Lung (tissue), 11 donors: ENCODE measurements at regions not wholly inside any gene's neighbourhood (a gene's known extent, or its start where the extent isn't known, plus 50 kb on each side); places are given as distances from the start of the nearest gene placed in this dataset.

ENCODE experiments used
- ATAC-seq: fragments of 200-7000 bp; cut with Tn5 transposase; one replicate; pipeline ENCODE4 v1.9.1; 2020; ENCODE audit warnings: moderate number of reproducible peaks; ENCODE audit not compliant: insufficient read depth, low FRiP score
- DNase-seq, 3 donors: peaks; one replicate each; pipeline ENCODE4 v3.0.0-alpha.2; 2013 to 2017
- H3K27ac ChIP-seq, 2 donors: one replicate each; pipeline ENCODE4 v1.5.1; 2013; ENCODE audit warnings: mild to moderate bottlenecking in 2 of 2, moderate library complexity in 2 of 2, control low read depth in 1 of 2, inconsistent platforms in 1 of 2, low read depth in 1 of 2, low read length in 1 of 2
- H3K27me3 ChIP-seq, 3 donors: one replicate each; pipeline ENCODE4 v1.5.1; 2013; ENCODE audit warnings: low read length in 2 of 3; ENCODE audit not compliant: control insufficient read depth in 3 of 3, insufficient read depth in 3 of 3
- H3K36me3 ChIP-seq, 4 donors: one replicate each; pipeline ENCODE4 v1.5.1; 2013; ENCODE audit warnings: low read length in 4 of 4, mild to moderate bottlenecking in 1 of 4, moderate library complexity in 1 of 4; ENCODE audit not compliant: control insufficient read depth in 4 of 4, insufficient read depth in 4 of 4
- H3K4me1 ChIP-seq, 5 donors: one replicate each; pipeline ENCODE4 v1.5.1; 2013; ENCODE audit warnings: low read length in 5 of 5, mild to moderate bottlenecking in 2 of 5, moderate library complexity in 1 of 5; ENCODE audit not compliant: control insufficient read depth in 5 of 5, insufficient read depth in 5 of 5
- H3K4me3 ChIP-seq: one replicate; pipeline ENCODE4 v1.5.1; 2013; ENCODE audit warnings: mild to moderate bottlenecking, control low read depth, moderate library complexity
- H3K9ac ChIP-seq, 2 donors: one replicate each; pipeline ENCODE4 v1.5.1; 2013; ENCODE audit warnings: low read length in 2 of 2, control low read depth in 1 of 2; ENCODE audit not compliant: insufficient read depth in 1 of 2
- H3K9me3 ChIP-seq, 4 donors: one replicate each; pipeline ENCODE4 v1.5.1; 2013; ENCODE audit warnings: low read length in 3 of 4, mild to moderate bottlenecking in 1 of 4, moderate library complexity in 1 of 4; ENCODE audit not compliant: control insufficient read depth in 4 of 4, insufficient read depth in 3 of 4
- CTCF ChIP-seq: IDR thresholded peaks from 2 replicates; pipeline ENCODE4 v1.5.1; 2012; ENCODE audit warnings: mild to moderate bottlenecking; ENCODE audit errors: control extremely low read depth, extremely low read depth
- WGBS, 2 donors: extraction: QIAGEN DNeasy Blood & Tissue Kit; methylation state at CpG; one replicate each; pipeline ENCODE4 v1.1.7; 2013; 5-methylcytosine and 5-hydroxymethylcytosine counted together
- donor health status: control.
- donor health status: control.
- donor health status: Bipolar disorder and iron deficiency.
- donor health status: healthy.
- donor health status: DM: yes; HTN: yes; CAD: no.

- ATAC-seq = no peak
- DNase-seq = peak in 1 of 3 donors; percentile 15
- Histone ChIP-seq H3K27ac (no peak overlapping the region), H3K36me3 (no peaks in the 10 kb centered on the region), H3K9me3 (peaks cover 0 to 2% (median 0%) of the 10 kb centered on the region in 4 donors), H3K4me1 (peaks cover 0 to 2% (median 0%) of the 10 kb centered on the region in 5 donors), H3K9ac (no peak overlapping the region), H3K4me3 (no peak overlapping the region), H3K27me3 (no peaks in the 10 kb centered on the region)
- TF ChIP-seq CTCF = no peak
- 63% methylated on average over 5 of the region's 5 CpGs for WGBS, 2 donors
These were observed 252.4 kb upstream of the GHITM start for GRCh38 chr10:83886871-83887270.

GRCh38 chr10:83892737-83893136 is 246.6 kb upstream of the GHITM start:
- WGBS, 2 donors = 87 to 89% methylated on average over 6 of the region's 6 CpGs
- ATAC-seq (no peak), DNase-seq (no peak)

GRCh38 chr10:83896219-83896618 is 243.1 kb upstream of the GHITM start:
- no peak for ATAC-seq
- Histone ChIP-seq H3K9me3 (no peaks in the 10 kb centered on the region), H3K27me3 (no peaks in the 10 kb centered on the region)

More at GRCh38 chr10:83892737-83893136, 246.6 kb upstream of the GHITM start:
- H3K9me3 ChIP-seq = peaks cover 0 to 2% (median 0%) of the 10 kb centered on the region in 4 donors
- H3K4me1 ChIP-seq = no peaks in the 10 kb centered on the region
- H3K27me3 ChIP-seq = no peaks in the 10 kb centered on the region
- no peak overlapping the region for H3K9ac ChIP-seq
- no peaks in the 10 kb centered on the region for H3K36me3 ChIP-seq
- no peak overlapping the region for H3K27ac ChIP-seq
- TF ChIP-seq CTCF = no peak
- H3K4me3 ChIP-seq = no peak overlapping the region

More at GRCh38 chr10:83896219-83896618, 243.1 kb upstream of the GHITM start:
- WGBS, 2 donors = 91 to 92% methylated on average over 6 of the region's 6 CpGs
- no peak for TF ChIP-seq CTCF
- Histone ChIP-seq H3K27ac (no peak overlapping the region), H3K36me3 (no peaks in the 10 kb centered on the region), H3K4me3 (no peak overlapping the region), H3K9ac (no peak overlapping the region), H3K4me1 (no peaks in the 10 kb centered on the region)
- no peak for DNase-seq
